Neural cell (in vitro differentiated cells): ENCODE measurements at regions not wholly inside any gene's neighbourhood (a gene's known extent, or its start where the extent isn't known, plus 50 kb on each side); places are given as distances from the start of the nearest gene placed in this dataset.

Experiments
- H2AFZ ChIP-seq: fragments of 200-600, 300-800 bp; sonication (generic), shearing (Covaris generic); 2 replicates; pipeline ENCODE4 v1.6.0; 2014; ENCODE audit warnings: low read depth, mild to moderate bottlenecking, antibody characterized with exemption, low read length, moderate library complexity
- H3F3A ChIP-seq: fragments of 200-600 bp; shearing (Covaris generic); 2 replicates; pipeline ENCODE4 v1.6.1; 2016; ENCODE audit warnings: mild to moderate bottlenecking, moderate library complexity, mixed read lengths, antibody characterized with exemption, low read length; ENCODE audit not compliant: insufficient read depth, poor library complexity, severe bottlenecking
- H3K27ac ChIP-seq: fragments of 200-600, 300-800 bp; sonication (generic), shearing (Covaris generic); 2 replicates; pipeline ENCODE4 v1.5.1; 2014; ENCODE audit warnings: mild to moderate bottlenecking, low read length, moderate library complexity
- H3K27me3 ChIP-seq: fragments of 300-800, 200-600 bp; sonication (generic), shearing (Covaris generic); 2 replicates; pipeline ENCODE4 v1.6.0; 2014; ENCODE audit warnings: mild to moderate bottlenecking, low read depth, low read length, moderate library complexity; ENCODE audit not compliant: insufficient read depth
- H3K36me3 ChIP-seq: fragments of 300-800, 200-600 bp; sonication (generic), shearing (Covaris generic); 2 replicates; pipeline ENCODE4 v1.5.1; 2014; ENCODE audit warnings: mild to moderate bottlenecking, antibody characterized with exemption, low read length, moderate library complexity; ENCODE audit not compliant: insufficient read depth
- H3K4me2 ChIP-seq: fragments of 300-800, 200-600 bp; sonication (generic), shearing (Covaris generic); 2 replicates; pipeline ENCODE4 v1.6.0; 2014; ENCODE audit warnings: mild to moderate bottlenecking, low read length
- H3K4me3 ChIP-seq: fragments of 300-800, 200-600 bp; sonication (generic), shearing (Covaris generic); 2 replicates; pipeline ENCODE4 v1.5.1; 2014; ENCODE audit warnings: mild to moderate bottlenecking, low read length, moderate library complexity
- H3K79me2 ChIP-seq: fragments of 200-600 bp; shearing (Covaris generic); replicated peaks from 2 replicates; pipeline ENCODE4 v1.6.0; 2014; ENCODE audit warnings: mild to moderate bottlenecking, low read length, moderate library complexity; ENCODE audit not compliant: insufficient read depth
- H3K9ac ChIP-seq: fragments of 300-800, 200-600 bp; sonication (generic), shearing (Covaris generic); 2 replicates; pipeline ENCODE4 v1.6.1; 2016; ENCODE audit warnings: mild to moderate bottlenecking, low read length, mixed read lengths
- H3K9me2 ChIP-seq: fragments of 200-600 bp; shearing (Covaris generic); 2 replicates; pipeline ENCODE4 v1.6.1; 2016; ENCODE audit warnings: mild to moderate bottlenecking, low read length, mixed read lengths; ENCODE audit not compliant: insufficient read depth
- H3K9me3 ChIP-seq: fragments of 200-600, 300-800 bp; sonication (generic), shearing (Covaris generic); 2 replicates; pipeline ENCODE4 v1.6.1; 2016; ENCODE audit warnings: mild to moderate bottlenecking, mixed run types, low read length, moderate library complexity, mixed read lengths
- H4K20me1 ChIP-seq: fragments of 200-600 bp; shearing (Covaris generic); 2 replicates; pipeline ENCODE4 v1.6.1; 2016; ENCODE audit warnings: mild to moderate bottlenecking, mixed run types; ENCODE audit not compliant: insufficient read depth
- EP300 ChIP-seq: fragments of 450-650 bp; conservative IDR thresholded peaks from 2 replicates; pipeline ENCODE4 v1.6.1; 2014; ENCODE audit warnings: antibody characterized with exemption, mild to moderate bottlenecking, moderate library complexity; ENCODE audit not compliant: poor library complexity, severe bottlenecking
- EZH2 ChIP-seq: fragments of 200-600, 300-800 bp; shearing (Covaris generic), sonication (generic); IDR thresholded peaks from 2 replicates; pipeline ENCODE4 v1.6.1; 2014; ENCODE audit warnings: antibody characterized with exemption, low read length, borderline replicate concordance, mild to moderate bottlenecking; ENCODE audit not compliant: insufficient read depth, poor library complexity, severe bottlenecking
- MXI1 ChIP-seq: fragments of 450-650 bp; conservative IDR thresholded peaks from 2 replicates; pipeline ENCODE4 v1.6.1; 2014; ENCODE audit warnings: antibody characterized with exemption, mild to moderate bottlenecking; ENCODE audit not compliant: poor library complexity, severe bottlenecking
- POLR2AphosphoS5 ChIP-seq: IDR thresholded peaks from 2 replicates; pipeline ENCODE4 v1.6.1; 2012
- RAD21 ChIP-seq: fragments of 450-650 bp; conservative IDR thresholded peaks from 2 replicates; pipeline ENCODE4 v1.6.1; 2014; ENCODE audit warnings: antibody characterized with exemption, mild to moderate bottlenecking, moderate library complexity
- SMC3 ChIP-seq: fragments of 450-650 bp; conservative IDR thresholded peaks from 2 replicates; pipeline ENCODE4 v1.6.1; 2014; ENCODE audit warnings: antibody characterized with exemption, mild to moderate bottlenecking, moderate library complexity; ENCODE audit not compliant: poor library complexity
- TAF1 ChIP-seq: IDR thresholded peaks from 2 replicates; pipeline ENCODE4 v1.6.1; 2012; ENCODE audit warnings: low read depth
- TF ChIP-seq, protein P1 (sequence below): fragments of 450-650 bp; IDR thresholded peaks from 2 replicates; pipeline ENCODE4 v1.5.1; 2014; ENCODE audit warnings: antibody characterized with exemption, mild to moderate bottlenecking, moderate library complexity; ENCODE audit not compliant: poor library complexity, severe bottlenecking
- TF ChIP-seq, protein P2 (sequence below): IDR thresholded peaks from 2 replicates; pipeline ENCODE4 v1.6.1; 2012; ENCODE audit warnings: borderline replicate concordance

DNA sequence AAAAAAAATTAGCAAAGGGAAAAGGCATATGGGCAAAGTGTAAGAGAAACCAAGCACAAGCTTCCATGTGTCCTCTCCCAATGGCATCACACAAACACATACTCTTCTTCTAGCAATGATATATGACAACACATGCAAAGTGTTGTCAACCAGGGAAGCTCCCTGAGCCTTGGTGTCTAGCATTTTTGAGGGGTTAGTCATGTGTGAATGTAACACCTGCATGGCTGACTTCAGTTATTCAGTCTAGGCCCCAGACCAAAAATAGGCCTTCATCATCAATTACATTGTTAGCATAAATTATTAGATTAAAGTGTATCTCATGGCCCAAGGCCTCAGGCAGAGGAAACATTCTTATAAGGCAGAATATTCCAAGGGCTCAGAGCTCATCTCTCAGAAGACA lies 450.0 kb downstream of the TLE1 start:
- no peaks in the 10 kb centered on the region for H3K79me2 ChIP-seq
- no peaks in the 10 kb centered on the region for H3K9me2 ChIP-seq
- no peak overlapping the region for H3K9ac ChIP-seq
- H3K4me2 ChIP-seq: no peak overlapping the region
- no peak for TF ChIP-seq EP300
- TF ChIP-seq TAF1: no peak
- TF ChIP-seq RAD21: no peak
- no peak for TF ChIP-seq POLR2AphosphoS5
- TF ChIP-seq, protein P1, sequence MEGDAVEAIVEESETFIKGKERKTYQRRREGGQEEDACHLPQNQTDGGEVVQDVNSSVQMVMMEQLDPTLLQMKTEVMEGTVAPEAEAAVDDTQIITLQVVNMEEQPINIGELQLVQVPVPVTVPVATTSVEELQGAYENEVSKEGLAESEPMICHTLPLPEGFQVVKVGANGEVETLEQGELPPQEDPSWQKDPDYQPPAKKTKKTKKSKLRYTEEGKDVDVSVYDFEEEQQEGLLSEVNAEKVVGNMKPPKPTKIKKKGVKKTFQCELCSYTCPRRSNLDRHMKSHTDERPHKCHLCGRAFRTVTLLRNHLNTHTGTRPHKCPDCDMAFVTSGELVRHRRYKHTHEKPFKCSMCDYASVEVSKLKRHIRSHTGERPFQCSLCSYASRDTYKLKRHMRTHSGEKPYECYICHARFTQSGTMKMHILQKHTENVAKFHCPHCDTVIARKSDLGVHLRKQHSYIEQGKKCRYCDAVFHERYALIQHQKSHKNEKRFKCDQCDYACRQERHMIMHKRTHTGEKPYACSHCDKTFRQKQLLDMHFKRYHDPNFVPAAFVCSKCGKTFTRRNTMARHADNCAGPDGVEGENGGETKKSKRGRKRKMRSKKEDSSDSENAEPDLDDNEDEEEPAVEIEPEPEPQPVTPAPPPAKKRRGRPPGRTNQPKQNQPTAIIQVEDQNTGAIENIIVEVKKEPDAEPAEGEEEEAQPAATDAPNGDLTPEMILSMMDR: no peak
- TF ChIP-seq, protein P2, sequence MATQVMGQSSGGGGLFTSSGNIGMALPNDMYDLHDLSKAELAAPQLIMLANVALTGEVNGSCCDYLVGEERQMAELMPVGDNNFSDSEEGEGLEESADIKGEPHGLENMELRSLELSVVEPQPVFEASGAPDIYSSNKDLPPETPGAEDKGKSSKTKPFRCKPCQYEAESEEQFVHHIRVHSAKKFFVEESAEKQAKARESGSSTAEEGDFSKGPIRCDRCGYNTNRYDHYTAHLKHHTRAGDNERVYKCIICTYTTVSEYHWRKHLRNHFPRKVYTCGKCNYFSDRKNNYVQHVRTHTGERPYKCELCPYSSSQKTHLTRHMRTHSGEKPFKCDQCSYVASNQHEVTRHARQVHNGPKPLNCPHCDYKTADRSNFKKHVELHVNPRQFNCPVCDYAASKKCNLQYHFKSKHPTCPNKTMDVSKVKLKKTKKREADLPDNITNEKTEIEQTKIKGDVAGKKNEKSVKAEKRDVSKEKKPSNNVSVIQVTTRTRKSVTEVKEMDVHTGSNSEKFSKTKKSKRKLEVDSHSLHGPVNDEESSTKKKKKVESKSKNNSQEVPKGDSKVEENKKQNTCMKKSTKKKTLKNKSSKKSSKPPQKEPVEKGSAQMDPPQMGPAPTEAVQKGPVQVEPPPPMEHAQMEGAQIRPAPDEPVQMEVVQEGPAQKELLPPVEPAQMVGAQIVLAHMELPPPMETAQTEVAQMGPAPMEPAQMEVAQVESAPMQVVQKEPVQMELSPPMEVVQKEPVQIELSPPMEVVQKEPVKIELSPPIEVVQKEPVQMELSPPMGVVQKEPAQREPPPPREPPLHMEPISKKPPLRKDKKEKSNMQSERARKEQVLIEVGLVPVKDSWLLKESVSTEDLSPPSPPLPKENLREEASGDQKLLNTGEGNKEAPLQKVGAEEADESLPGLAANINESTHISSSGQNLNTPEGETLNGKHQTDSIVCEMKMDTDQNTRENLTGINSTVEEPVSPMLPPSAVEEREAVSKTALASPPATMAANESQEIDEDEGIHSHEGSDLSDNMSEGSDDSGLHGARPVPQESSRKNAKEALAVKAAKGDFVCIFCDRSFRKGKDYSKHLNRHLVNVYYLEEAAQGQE: no peak
- TF ChIP-seq EZH2: no peak
- TF ChIP-seq MXI1: no peak
- TF ChIP-seq SMC3: no peak
- H3K9me3 ChIP-seq: no peaks in the 10 kb centered on the region
- H3K27me3 ChIP-seq: no peaks in the 10 kb centered on the region
- H3K27ac ChIP-seq: no peak overlapping the region
- H3K4me3 ChIP-seq: no peak overlapping the region
- H4K20me1 ChIP-seq: no peaks in the 10 kb centered on the region
- no peaks in the 10 kb centered on the region for H3F3A ChIP-seq
- no peaks in the 10 kb centered on the region for H3K36me3 ChIP-seq
- no peak overlapping the region for H2AFZ ChIP-seq

DNA sequence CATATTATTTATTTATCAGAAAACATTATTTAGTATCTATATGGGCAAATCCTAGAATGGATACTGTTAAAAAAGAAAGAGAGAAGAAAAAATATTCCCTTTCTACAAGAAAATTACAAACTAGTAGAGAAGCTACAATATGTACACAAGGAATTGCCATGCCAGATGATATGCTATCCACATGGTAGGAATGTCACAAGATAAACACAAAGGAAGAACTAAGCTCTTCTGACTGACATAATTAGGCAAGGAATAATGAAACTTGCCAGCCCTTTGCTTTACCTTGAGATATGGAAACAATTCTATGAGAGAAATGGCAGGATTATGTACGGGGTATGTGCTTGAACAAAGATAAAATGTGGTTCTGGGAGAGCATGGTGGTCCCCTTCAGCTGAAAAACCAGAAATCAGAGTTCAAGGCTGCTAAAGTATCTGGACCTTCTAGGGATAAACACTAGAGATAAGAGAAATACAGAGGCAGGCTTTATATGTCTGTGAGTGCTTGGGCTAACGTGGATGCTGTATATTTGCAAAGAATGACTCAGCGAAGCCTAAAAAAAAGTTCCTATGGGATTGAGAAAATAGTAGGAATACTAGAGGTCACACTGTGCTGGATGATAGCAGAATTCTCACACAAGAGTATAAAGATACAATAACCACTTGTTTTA lies 451.6 kb downstream of the TLE1 start:
- H3K9me2 ChIP-seq: no peaks in the 10 kb centered on the region
- H3K27me3 ChIP-seq: no peaks in the 10 kb centered on the region
- no peaks in the 10 kb centered on the region for H3K9me3 ChIP-seq
- H3F3A ChIP-seq: no peaks in the 10 kb centered on the region
- H4K20me1 ChIP-seq: no peaks in the 10 kb centered on the region
- H3K36me3 ChIP-seq: no peaks in the 10 kb centered on the region
- no peak for TF ChIP-seq POLR2AphosphoS5
- no peak for TF ChIP-seq EZH2
- TF ChIP-seq, protein P2: no peak
- no peak for TF ChIP-seq MXI1
- no peak for TF ChIP-seq TAF1
- TF ChIP-seq, protein P1: no peak
- TF ChIP-seq EP300: no peak
- no peak for TF ChIP-seq SMC3
- TF ChIP-seq RAD21: no peak
- H3K4me3 ChIP-seq: no peak overlapping the region
- no peak overlapping the region for H3K9ac ChIP-seq
- H3K27ac ChIP-seq: no peak overlapping the region
- no peaks in the 10 kb centered on the region for H3K79me2 ChIP-seq
- no peak overlapping the region for H3K4me2 ChIP-seq
- H2AFZ ChIP-seq: no peak overlapping the region
